Heart left ventricle (tissue), 13 donors: ENCODE measurements at regions not wholly inside any gene's neighbourhood (a gene's known extent, or its start where the extent isn't known, plus 50 kb on each side); places are given as distances from the start of the nearest gene placed in this dataset.

Experiments used
- CTCF ChIP-seq, 12 donors: fragments of 200-600 bp; sonication (generic) in 4 of 12; IDR thresholded peaks; one replicate each; pipeline versions ENCODE4 v1.5.0 to v1.8.0; 2018 to 2022; ENCODE audit warnings: antibody characterized with exemption in 12 of 12, mild to moderate bottlenecking in 5 of 12
- POLR2A ChIP-seq, 2 donors: fragments of 450-650 bp; IDR thresholded peaks; one replicate each; pipeline ENCODE4 v1.6.1; 2017; ENCODE audit warnings: antibody characterized with exemption in 2 of 2, mild to moderate bottlenecking in 2 of 2, moderate library complexity in 2 of 2
- donor health status: ischemic (EF 13 %, LVEDD 7.1; RV severe dilation, severe dysfunction).
- donor health status: DM: no; HTN: yes; CAD: no.
- donor health status: DM: no; HTN: no; CAD: no.
- donor health status: ischemic (EF 25% LVEDD 6.9; RV normal size, moderate dysfunction).
- donor health status: ischemic (EF 25% LVEDD 5.7; RV mildly dilated, moderate dysfunction).
- donor health status: ischemic (EF 35%, LVEDD 5.7; RV mildly dilated, moderate dysfunction).
- donor health status: nonischemic (EF 11% LVEDD 7.7; RV severe dilation, severe dysfunction).
- donor health status: DM: yes; HTN: yes; CAD: no.
- donor health status: PGD.
- donor health status: ischemic (EF 29% LVEDD 5.4; RV normal size, mild dysfunction).
- donor health status: nonischemic (EF 23%, LVEDD 6.1; RV moderate dilation, normal function).

GRCh38 chr4:20532116-20532790, 168.0 kb upstream of the PACRGL start:
- no peak for TF ChIP-seq POLR2A (IDR thresholded peaks at IDR 0.05)
- TF ChIP-seq CTCF (IDR thresholded peaks at IDR 0.05): no peak
